ENCODE measurements at regions not wholly inside any gene's neighbourhood (a gene's known extent, or its start where the extent isn't known, plus 50 kb on each side); places are given as distances from the start of the nearest gene placed in this dataset.

GRCh38 chr2:196361606-196362326, 190.4 kb upstream of the STK17B start:
- intact Hi-C loops (cut with DNase I) = no loop called here
- Histone ChIP-seq H3K4me1 (no peaks in the 10 kb centered on the region), H3K27ac (peak overlapping the region; percentile 39), H3K4me3 (peak overlapping the region; percentile 48), H3K27me3 (ENCODE audit: low read depth) (no peaks in the 10 kb centered on the region), H3K9me3 (no peaks in the 10 kb centered on the region), H3K36me3 (no peaks in the 10 kb centered on the region)
- DNase-seq (no peak), ATAC-seq (peak; percentile 34 to 46)
- TF ChIP-seq CTCF (IDR thresholded peaks at IDR 0.05) = no peak

- Histone ChIP-seq H3K27ac (no peak overlapping the region), H3K27me3 (ENCODE audit: low read depth) (no peaks in the 10 kb centered on the region), H3K4me1 (no peaks in the 10 kb centered on the region), H3K9me3 (no peaks in the 10 kb centered on the region), H3K4me3 (no peak overlapping the region), H3K36me3 (no peaks in the 10 kb centered on the region)
- intact Hi-C loops (cut with DNase I) = no loop called here
- TF ChIP-seq CTCF (IDR thresholded peaks at IDR 0.05) = no peak
- DNase-seq (no peak), ATAC-seq (no peak)
Observed at GRCh38 chr2:196362973-196363549, 191.7 kb upstream of the STK17B start.

GRCh38 chr2:196365145-196365544, 193.8 kb upstream of the STK17B start:
- no peak for TF ChIP-seq CTCF (IDR thresholded peaks at IDR 0.05)
- Histone ChIP-seq H3K4me3 (no peak overlapping the region), H3K36me3 (no peaks in the 10 kb centered on the region), H3K4me1 (no peaks in the 10 kb centered on the region), H3K9me3 (peaks cover 4% of the 10 kb centered on the region), H3K27ac (peak overlapping the region; percentile 38), H3K27me3 (ENCODE audit: low read depth) (no peaks in the 10 kb centered on the region)
- ATAC-seq = no peak
- no peak for DNase-seq
- intact Hi-C loops (cut with DNase I) = no loop called here

GRCh38 chr2:196365923-196366322, 194.5 kb upstream of the STK17B start:
- Histone ChIP-seq H3K9me3 (peaks cover 4% of the 10 kb centered on the region), H3K4me1 (no peaks in the 10 kb centered on the region), H3K27ac (peak overlapping the region; percentile 38), H3K4me3 (no peak overlapping the region), H3K27me3 (ENCODE audit: low read depth) (no peaks in the 10 kb centered on the region), H3K36me3 (no peaks in the 10 kb centered on the region)
- no peak for ATAC-seq
- no peak for DNase-seq
- TF ChIP-seq CTCF (IDR thresholded peaks at IDR 0.05) = no peak
- intact Hi-C loops (cut with DNase I) = no loop called here

GRCh38 chr2:196367633-196368032, 196.3 kb upstream of the STK17B start:
- TF ChIP-seq CTCF (IDR thresholded peaks at IDR 0.05) = no peak
- Histone ChIP-seq H3K9me3 (peaks cover 4% of the 10 kb centered on the region), H3K27me3 (ENCODE audit: low read depth) (no peaks in the 10 kb centered on the region), H3K27ac (no peak overlapping the region), H3K4me1 (no peaks in the 10 kb centered on the region), H3K36me3 (no peaks in the 10 kb centered on the region), H3K4me3 (no peak overlapping the region)
- no peak for DNase-seq
- intact Hi-C loops (cut with DNase I) = no loop called here
- no peak for ATAC-seq

Data from lower lobe of right lung (tissue), 2 donors.